Pons (tissue), 1 donor: ENCODE measurements at regions not wholly inside any gene's neighbourhood (a gene's known extent, or its start where the extent isn't known, plus 50 kb on each side); places are given as distances from the start of the nearest gene placed in this dataset.
A peak's percentile ranks its signal among the peaks of the same experiment; 100 is the strongest.

Source experiments
- DNase-seq: peaks from one replicate; pipeline ENCODE4 v3.0.0-alpha.2; 2016; ENCODE audit warnings: low spot score

DNA sequence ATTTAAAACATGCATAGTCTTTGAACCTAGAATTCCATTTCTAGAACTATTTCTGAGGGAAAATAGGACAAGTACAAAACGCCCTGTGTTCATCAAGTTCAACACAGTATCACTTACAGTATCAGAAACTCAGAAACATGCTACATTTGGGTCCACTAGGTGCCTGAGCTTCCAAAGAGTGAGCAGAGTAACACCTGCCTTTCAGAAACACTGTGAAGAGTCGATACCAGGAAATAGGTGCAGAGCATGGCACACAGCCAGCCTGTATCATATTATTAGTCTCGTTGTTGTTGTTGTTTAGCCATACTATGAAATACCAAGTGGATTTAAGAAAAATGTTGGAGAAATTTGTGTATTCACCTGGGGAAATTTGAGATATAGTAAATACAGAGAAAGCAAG is 392.1 kb upstream of the MGMT start:
- no peak for DNase-seq

DNA sequence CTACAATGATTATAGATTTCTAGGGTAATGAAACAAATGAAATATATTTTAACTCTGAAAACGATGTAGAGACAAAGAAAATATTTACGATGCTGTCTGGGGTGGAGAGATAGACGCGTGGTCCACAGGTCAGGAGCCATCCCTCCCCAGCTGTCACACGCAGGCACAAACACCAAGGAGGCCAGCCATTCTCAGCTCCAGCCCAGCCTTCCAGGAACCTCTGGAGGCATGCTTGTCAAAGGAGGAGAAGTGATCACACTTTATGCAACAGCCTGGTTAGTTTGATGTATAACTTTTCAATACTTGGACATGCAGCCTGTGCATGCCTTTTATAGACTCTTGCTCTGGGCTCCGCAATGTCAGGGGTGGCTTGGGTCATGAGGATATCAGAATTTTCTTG is 391.5 kb upstream of the MGMT start:
- DNase-seq: no peak

DNA sequence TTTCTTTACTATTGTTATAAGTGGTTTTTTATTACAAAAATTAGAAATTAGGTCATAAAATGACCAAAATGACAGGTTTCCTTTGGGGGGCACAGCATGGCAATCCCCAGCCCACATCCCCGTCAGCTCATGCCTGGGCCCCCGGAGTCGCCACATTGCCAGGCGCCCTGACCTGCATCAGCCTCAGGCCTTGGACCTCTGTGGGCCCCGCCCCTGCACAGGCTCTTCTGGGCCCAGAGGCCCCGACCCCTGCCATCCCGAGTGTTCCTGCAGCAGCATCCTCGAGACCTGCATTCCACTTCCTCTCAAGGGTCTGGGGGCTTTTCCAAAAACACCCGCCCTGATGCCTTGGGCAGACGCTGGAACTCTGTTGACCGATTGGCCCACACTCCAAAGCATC is 391.1 kb upstream of the MGMT start:
- no peak for DNase-seq

DNA sequence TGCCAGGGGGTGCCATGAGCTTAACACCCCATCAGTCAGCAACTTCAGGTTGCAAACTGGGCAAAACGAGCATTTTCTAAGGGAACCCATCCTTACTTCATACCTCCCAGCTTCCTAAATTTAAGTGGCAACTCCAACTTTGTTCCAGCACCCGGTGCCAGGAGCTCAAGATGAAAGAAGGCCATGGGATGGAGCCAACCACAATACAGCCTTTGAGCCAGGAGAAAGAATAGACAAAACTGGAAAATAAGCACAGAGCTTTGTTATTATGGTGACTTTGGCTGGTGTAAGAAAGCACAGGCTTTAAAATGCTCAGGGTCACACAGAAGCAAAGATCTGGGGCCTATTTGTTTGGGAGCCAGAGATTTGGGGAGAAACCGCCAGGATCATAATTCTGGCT is 388.7 kb upstream of the MGMT start:
- peak; percentile 39 for DNase-seq

DNA sequence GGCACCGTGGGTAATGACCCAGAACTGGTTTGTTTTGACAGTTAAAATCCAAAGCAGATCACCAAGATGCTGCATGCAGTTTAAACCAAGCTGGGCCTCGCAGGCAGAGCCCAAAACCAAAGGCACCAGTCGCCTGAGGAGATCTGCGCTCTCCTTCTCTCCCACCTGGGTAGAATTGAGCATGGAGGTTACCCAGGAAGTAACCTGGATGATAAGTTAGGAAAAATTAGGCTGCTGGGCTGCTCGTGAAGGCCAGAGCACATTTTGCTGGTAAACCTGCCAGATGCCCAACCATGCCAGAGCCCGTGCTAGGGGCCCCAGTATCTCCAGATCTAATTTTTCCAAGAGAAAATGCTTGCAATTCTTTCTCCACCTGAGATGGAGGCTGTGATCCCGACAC is 388.3 kb upstream of the MGMT start:
- no peak for DNase-seq

DNA sequence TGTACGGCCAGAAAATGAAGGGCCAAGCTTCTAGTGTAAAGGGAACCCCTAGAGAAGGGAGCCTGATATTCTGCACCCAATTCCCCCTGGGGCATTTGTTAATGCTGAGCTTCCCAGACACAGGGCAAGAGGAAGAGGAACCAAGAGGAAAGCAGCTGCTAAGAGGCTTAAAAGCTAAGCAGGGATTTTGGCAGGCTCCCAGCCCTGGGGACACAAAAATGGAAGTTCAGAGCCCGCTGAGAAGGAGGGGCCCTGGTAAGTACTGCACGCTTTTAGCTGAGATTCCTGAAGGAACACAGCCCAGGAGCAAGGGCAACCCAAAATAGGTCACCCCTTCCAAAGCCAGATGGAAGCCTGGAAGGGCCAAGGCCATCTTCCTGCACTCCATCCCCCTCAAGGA is 387.3 kb upstream of the MGMT start:
- DNase-seq: peak; percentile 59

DNA sequence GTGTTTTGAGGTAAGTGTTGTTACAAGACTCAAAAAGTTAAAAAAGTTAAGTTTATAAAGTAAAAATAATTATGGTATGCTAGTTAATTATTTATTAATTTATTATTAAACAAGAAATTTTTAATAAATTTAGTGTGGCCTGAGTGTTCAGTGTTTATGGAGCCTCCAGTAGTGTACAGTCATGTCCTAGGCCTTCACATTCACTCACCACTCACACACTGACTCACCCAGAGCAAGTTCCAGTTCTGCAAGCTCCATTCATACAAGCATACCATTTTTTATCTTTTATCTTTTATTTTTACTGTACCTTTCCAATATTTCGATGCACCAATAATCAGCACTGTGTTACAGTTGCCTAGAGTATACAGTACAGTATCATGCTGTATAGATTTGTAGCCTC is 381.2 kb upstream of the MGMT start:
- DNase-seq: no peak

DNA sequence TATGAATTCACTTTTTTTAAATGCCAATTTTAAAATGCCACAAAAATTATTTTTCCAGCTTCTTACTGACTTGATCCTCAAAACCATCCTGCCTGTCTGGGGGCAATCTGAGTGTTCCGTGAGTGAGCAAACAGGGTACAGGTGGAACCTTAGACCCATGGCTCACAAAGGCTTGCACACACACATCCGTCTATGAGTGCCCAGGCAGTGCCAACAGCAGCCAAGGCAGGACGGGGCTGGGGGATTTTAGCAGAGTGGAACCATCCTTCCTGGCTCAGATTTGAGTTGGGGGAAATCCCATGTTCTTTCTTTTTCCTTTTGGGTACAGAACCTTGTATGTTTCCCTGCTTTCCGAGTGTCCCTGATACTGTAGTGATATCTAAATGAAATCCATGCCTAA is 377.7 kb upstream of the MGMT start:
- no peak for DNase-seq

DNA sequence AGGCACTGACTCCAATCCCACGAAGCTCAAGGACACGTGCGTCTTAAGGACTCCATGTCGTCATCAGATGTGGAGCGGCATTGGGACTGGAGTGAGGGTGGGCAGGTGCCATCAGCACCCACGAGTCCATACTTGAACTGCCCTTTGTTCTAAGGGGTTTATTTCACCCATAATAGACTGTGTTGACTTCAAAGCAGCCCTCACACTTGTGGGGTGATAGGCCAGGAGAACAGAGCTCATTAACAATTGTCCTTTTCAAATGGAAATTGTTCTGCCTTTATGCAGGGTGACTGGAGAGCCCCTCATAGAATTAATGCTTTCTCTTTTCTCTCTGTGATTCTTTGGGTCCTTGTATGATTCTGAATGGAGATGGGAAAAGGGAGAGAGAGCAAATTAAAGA is 376.9 kb upstream of the MGMT start:
- DNase-seq: no peak

DNA sequence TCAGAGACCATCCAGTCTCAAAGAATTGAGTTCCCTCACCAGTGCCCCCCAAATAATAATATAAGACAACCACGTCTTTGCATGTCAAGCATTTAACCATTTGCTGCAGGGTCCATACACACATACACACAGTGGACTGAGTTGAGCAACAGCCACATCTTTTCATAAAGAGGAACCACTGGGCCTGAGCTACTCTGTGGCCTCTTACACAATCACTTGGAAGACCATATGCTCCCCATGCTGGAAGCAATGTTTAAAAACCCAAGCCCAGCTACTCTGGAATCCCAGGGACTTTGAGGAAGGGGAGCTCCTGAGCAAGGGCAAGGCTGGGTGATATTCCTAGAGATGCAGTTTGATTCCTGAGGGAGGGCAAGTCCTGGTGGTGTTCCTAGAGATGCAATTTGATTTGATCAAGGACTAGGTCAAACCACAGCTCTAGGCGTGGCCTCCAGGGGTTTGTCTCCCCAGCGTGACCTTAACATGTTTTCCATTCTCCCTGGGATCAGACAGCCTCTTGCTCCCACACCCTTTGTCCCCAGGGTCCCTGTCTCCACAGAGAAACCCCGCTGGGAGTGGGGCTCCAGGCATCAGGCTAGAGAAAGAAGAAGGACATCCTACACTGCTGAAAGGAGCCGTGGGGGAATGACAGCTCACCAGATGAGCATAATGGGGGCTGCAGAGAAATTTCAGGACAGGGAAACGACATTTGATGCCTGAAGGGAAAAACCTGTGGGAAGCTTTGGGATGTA is 376.2 kb upstream of the MGMT start:
- peak; percentile 19 for DNase-seq

DNA sequence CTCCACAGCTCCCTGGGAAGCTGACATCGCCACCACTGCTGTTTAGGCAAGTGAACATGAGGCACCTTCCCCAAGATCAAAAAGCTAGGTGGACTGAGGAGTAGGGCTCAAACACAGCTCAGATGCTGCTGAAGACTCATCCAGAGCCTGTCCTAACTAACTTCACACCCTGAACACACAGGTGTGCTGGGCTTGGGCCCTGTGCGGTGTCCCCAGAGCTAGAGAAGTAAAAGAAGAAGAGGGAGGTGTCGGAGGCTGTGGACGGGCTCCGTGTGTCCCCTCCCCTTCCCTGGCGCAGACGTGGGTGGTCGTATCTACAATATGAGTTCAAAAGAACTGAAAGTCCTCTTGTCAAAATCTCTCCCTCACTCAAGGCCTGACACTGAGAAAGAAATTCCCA is 373.4 kb upstream of the MGMT start:
- DNase-seq: no peak

DNA sequence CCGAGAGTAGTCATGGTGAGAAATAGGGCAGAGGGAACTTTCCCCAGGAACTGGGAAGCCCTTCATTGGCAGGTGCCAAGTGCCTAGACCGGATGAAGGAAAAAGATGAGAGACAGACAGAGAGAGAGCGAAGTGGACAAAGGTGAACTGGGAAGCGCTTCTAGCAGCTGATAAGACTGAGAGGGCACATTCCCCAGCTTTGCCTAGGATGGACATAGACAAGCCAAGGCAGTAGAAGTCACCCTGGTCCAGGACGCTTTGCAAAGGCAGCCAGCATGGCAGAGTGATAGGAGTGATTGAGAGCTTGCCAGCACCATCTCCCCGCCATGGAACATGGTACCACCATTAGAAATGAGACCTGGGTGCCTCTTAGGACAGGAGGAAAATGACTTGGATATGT is 372.8 kb upstream of the MGMT start:
- no peak for DNase-seq

DNA sequence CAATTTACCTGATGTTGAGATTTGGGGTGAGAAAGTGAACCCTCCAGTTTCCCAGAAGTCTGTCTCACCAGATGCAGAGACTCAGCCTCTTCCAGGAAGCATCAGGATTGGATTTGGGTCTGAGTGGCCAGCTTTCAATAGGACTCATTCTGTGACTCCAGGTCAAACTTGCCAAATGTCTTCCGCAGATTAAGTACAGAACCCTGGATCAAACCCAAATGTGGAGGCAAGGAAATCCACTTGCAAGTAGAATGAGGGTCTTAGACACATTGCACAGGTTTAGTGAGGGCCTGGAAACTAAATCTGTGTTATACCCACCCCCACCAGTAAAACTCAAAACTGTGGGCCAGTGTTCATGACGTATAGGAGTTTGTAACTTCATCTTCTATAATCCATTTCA is 372.2 kb upstream of the MGMT start:
- no peak for DNase-seq

DNA sequence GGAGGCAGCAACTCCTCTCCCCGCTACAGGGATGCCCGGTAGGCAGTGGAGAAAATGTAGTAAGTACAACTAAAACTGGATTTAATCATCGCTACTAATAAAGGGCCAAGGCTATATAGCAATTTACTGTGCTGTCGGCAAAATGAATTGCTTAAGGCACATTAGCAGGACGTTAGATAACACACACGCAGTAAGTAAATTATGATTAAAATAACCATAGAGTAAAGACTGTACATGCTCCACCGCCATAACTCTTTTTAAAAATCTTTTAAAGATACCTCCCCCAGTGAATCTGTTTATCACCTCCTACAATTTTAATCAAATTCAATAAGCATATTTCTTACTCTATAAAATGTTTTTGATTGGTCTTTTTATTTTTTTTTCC is 371.4 kb upstream of the MGMT start:
- no peak for DNase-seq

DNA sequence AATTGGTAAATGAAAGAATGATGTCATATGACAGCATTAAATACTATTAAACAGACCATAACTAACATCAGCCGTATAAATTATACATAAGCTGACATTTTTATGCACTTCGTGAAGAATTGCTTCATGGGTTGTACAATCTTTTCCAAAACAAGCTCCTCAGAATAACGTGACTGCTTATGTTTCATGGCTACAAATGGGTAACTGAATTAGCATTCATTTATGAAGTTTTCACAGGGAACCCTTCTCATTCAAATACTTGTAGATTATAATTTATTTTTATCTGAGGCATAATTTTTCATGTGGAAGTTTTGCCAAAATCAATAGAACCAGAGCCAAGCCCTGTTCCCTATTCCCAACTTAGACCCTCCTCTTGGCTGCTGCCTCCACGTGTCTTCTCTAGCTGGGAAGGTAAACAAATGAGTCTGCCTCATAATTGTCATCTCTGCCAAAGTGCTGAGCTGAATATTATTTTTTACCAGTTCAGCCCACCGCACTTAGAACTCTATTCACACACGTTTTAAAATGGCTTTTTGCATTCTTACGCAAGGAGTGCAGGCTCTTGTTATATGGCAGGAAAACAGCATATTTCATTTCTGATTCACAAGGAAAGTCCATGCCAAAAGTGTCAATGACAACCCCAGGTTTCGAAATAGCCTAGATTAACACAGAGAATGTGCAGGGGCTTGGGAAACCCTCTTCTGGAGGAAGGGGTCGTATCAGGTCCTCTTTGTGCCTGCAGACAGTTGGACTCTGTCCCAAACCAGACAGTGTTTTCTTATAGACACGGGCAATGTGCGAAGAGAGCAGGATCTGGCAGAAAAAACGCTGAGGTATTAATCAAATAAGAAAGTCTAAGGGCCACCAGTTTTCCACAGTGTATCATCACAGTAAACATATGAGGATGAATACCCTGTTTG is 370.7 kb upstream of the MGMT start:
- no peak for DNase-seq

DNA sequence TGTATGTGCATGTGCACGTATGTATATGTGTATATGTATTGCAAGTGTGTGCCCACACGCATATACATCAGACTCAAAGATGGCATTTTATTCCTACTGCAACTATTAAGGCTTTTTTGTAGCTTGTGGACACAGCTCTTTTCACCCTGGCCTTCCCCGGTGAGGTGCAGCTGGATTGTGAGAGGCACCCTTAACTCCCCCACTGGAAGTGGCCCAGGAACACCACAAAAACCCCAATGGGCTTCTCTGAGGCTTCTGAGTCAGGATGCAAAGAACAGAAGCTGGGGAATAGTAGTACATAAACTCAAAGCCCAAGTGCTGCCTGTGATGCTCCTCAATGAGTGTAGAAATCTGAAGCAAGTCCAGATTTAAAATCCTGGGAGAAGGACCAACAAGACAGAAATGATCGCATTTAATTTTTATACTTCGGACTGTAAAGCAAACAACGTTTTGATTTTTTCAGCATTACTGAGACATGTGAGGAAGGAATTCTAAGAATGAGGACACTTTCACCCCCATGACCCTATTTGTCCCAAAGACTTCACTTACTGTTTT is 369.2 kb upstream of the MGMT start:
- DNase-seq: no peak

DNA sequence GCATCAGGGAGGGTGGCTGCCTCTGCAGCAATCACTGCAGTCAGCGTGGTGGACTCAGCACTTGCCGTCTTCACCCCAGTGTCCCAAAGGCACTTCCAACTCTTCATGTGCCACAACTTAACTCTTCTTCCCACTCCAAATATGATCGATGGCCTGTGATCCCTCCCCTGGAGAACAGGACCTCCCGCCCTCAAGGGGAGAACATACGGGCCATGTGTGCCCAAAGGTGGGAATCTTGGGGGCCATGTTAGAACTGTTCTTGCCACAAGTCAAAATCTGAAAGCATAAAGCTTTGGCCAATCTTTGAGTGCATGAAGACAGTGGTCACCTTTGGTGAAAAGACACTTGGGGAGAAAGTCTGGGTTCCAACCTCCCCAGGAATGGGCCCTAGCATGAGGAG is 368.5 kb upstream of the MGMT start:
- DNase-seq: no peak

DNA sequence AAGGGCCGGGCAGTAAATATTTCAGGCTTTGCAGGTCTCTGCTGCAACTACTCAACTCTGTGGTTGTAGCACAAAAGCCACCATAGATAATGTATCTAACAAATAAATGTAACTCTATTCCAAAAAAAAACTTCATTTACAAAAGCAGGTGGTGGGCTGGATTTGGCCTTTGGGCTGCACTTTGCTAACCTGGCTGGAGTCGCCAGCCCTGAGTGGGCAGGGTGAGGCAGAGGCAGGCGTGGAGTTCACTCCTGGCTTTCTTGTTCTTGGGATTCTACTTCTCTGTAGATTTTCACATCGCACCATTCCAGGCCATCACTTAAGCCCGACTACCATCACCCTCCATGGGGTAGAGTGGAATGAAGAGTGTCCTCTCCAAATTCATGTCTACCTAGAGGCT is 367.6 kb upstream of the MGMT start:
- DNase-seq: no peak

DNA sequence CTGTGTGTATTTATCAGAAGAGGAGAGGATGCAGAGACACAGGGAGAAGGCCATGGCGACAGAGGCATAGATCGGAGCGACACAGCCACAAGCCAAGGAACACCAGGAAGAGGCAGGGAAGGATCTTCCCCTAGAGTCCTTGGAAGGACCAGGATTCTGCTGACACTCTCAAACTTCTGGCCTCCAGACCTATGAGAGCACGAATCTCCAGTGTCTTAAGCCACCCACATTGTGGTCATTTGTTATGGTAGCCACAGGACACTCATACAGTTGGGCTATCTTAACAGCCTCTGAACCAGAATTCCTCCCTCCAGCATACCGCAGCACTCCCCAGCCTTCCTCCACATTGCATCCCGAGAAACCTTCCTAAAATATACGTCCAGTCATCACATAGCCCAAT is 367.0 kb upstream of the MGMT start:
- DNase-seq: no peak

DNA sequence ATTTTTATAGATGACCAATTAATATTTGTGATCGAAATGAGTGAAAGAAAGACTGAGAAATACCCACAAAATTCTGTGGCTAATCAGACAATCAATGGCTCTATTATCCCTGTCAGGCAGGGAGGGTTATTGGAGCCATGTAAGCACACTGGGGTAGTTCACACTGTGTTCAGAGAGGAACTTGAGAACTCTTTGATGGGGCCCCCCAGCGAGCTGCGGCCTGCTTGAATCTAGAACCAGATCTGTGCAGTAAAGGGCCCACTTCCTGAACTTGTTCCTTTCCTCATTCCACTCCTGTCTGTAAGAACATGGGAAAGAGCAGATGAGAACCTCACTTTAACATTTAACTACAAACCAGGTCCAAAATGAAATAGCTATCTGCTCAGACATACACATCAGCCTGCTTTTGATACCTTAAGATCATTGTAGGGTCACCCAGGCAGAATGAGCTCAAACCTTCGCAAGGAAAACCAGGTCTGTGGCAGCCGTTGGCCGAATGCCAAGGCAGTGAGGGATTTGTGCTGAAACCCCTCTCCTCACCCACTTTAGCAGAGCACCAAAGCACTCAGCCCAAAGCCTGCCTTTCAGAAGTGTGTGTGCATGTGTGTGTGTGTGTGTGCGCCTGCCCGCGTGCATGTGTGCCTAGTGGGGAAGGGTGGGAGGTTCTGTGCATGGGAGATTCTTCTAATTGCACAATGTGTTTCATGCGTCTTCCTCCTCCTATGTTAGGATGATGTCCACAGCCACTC is 365.6 kb upstream of the MGMT start:
- no peak for DNase-seq

DNA sequence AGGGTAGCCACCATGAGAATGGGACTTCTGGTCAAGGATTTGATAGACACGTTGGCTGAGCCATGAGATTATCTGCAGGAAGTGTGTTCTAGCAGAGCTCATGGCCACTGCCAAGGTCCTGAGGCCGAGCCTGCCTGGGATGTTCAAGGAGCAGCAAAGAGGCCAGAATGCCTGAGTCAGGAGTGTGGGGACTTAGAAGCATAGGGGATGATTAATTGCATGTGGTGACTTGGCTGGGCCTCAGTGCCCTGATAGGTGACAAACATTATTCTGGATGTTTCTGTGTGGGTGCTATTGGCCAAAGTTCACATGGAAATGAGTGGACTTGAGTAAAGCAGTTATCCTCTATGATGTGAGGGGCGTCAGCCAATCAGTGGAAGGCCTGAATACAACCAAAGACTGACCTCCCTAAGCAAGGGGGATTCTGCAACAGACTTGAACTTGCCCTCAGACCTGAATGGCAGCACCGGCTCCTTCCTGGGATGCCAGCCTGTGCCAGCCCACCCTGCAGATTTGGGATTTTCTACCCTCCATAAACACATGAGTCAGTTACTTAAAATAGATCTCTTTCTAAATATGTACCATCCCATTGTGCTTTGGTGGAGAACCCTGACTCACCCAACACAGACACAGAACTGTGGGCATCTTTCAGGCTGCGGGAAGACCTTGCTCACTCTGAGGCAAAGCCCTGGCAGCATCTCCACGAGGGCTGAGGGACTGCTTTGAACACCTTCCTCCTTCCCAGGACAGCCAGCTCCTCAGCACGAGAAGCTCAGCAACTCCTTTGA is 363.9 kb upstream of the MGMT start:
- no peak for DNase-seq
